SK-N-SH treated with all-trans-retinoic acid at 6 μM for 48 hours (cell line): ENCODE measurements at regions not wholly inside any gene's neighbourhood (a gene's known extent, or its start where the extent isn't known, plus 50 kb on each side); places are given as distances from the start of the nearest gene placed in this dataset.

ENCODE experiments used
- ARNTL ChIP-seq: fragments of 450-650 bp; formaldehyde crosslinking; IDR thresholded peaks from 2 replicates; pipeline ENCODE4 v1.5.0; 2020; ENCODE audit warnings: low read depth, mild to moderate bottlenecking, moderate library complexity, borderline replicate concordance
- ESRRG ChIP-seq: fragments of 250-450 bp; sonication (Bioruptor Pico); IDR thresholded peaks from 2 replicates; pipeline ENCODE4 v1.6.1; 2021; ENCODE audit warnings: mild to moderate bottlenecking
- SNAI2 ChIP-seq: fragments of 250-450 bp; sonication (Bioruptor Pico); IDR thresholded peaks from 2 replicates; pipeline ENCODE4 v1.5.0; 2020; ENCODE audit warnings: mild to moderate bottlenecking, moderate library complexity
- TOX ChIP-seq: fragments of 250-450 bp; sonication (Bioruptor Pico); IDR thresholded peaks from 2 replicates; pipeline ENCODE4 v1.8.0; 2021; ENCODE audit warnings: mild to moderate bottlenecking, moderate library complexity, borderline replicate concordance
- ZFP3 ChIP-seq: fragments of 250-450 bp; sonication (Bioruptor Pico); IDR thresholded peaks from 2 replicates; pipeline ENCODE4 v1.5.0; 2020; ENCODE audit warnings: mild to moderate bottlenecking, moderate library complexity
- ZFP30 ChIP-seq: fragments of 450-650 bp; formaldehyde crosslinking; IDR thresholded peaks from 2 replicates; pipeline ENCODE4 v1.5.0; 2022; ENCODE audit warnings: mild to moderate bottlenecking, moderate library complexity
- TF ChIP-seq, protein P1 (sequence below): fragments of 250-450 bp; sonication (Bioruptor Pico); IDR thresholded peaks from 2 replicates; pipeline ENCODE4 v1.8.0; 2020; ENCODE audit warnings: mild to moderate bottlenecking, moderate library complexity, borderline replicate concordance

DNA sequence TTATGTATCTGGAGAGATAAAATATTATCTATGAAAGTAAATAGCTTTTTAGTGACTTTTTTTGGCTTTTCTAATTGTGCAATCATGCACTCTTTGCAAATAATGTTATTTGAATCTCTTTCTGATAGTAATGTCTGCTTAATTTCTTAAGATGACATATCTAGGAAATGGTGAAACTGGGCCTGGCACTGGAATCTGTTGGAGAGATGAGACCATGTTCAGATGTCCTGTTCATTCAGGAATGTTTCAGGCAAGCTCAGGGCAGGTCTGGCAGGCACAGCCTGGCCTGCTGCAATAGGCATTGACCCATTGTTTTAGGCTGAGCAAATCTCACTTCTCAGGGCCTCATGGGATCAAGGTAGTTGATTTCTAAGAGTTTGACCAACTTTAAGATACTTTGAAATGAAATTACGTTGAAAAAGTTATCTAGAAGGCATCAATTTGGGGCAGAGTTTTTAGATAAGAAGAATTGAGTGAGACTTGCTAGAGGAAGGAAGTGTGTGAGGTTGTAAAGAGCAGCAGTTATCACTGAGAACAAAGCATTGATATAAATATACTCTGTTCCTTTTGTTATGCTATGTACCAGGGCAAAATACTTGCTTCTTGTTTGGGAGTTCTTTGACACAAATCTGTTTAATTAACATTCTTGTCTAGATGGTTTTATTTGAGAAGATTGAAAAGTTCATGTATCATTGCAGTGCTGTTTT is 133.0 kb upstream of the LEF1 start:
- no peak for TF ChIP-seq ZFP3 (CRISPR knock-in tag)
- TF ChIP-seq TOX (CRISPR knock-in tag): no peak
- TF ChIP-seq ZFP30: no peak
- TF ChIP-seq ARNTL: no peak
- TF ChIP-seq, protein P1, sequence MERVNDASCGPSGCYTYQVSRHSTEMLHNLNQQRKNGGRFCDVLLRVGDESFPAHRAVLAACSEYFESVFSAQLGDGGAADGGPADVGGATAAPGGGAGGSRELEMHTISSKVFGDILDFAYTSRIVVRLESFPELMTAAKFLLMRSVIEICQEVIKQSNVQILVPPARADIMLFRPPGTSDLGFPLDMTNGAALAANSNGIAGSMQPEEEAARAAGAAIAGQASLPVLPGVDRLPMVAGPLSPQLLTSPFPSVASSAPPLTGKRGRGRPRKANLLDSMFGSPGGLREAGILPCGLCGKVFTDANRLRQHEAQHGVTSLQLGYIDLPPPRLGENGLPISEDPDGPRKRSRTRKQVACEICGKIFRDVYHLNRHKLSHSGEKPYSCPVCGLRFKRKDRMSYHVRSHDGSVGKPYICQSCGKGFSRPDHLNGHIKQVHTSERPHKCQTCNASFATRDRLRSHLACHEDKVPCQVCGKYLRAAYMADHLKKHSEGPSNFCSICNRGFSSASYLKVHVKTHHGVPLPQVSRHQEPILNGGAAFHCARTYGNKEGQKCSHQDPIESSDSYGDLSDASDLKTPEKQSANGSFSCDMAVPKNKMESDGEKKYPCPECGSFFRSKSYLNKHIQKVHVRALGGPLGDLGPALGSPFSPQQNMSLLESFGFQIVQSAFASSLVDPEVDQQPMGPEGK: no peak
- TF ChIP-seq ESRRG (CRISPR knock-in tag): no peak
- TF ChIP-seq SNAI2 (CRISPR knock-in tag): no peak; the same call in 1 of the 2 replicates
